ENCODE measurements at regions not wholly inside any gene's neighbourhood (a gene's known extent, or its start where the extent isn't known, plus 50 kb on each side); places are given as distances from the start of the nearest gene placed in this dataset.

DNA sequence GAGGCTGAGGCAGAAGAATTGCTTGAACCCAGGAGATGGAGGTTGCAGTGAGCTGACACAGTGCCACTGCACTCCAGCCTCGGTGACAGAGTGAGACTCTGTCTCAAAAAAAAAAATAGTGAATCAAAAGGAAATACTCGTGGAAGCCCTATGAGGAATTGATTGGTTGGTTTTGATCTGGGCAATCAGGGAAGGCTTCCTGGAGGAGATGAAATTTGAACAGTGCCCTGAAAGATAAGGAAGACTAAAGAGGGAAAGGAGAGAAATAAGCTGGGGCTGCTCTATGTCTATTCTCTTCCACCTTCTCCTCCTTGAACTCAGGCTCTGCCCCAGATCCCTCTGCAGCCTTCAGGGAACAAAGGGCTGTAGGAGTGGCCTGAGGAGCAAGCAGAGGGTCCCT, 54.1 kb downstream of the IRF2BPL start:
- WGBS (ENCODE audit: missing lambda C conversion rate), result 76% methylated on average over 2 of the region's 2 CpGs
- no peaks in the 10 kb centered on the region for H3K9me3 ChIP-seq
- no peak for FAIRE-seq
- 0 out of 6 replicates have a peak overlapping the region, but pooled peaks of 1 of the 2 experiments have one; percentile 49 for H3K27ac ChIP-seq
- no peak for DNase-seq (ENCODE audit: low read depth in 1 of 2, low spot score in 1 of 2)
- POLR2A ChIA-PET, result no interaction called here
- TF ChIP-seq ZFP36 (IDR thresholded peaks at IDR 0.05; ENCODE audit: borderline replicate concordance, partially characterized antibody) (peak; percentile 84), SMC3 (IDR thresholded peaks at IDR 0.05) (no peak), TFCP2L1 (CRISPR knock-in tag; IDR thresholded peaks at IDR 0.05) (no peak), RNF2 (IDR thresholded peaks at IDR 0.05; ENCODE audit: borderline replicate concordance, low read depth) (no peak), CHD2 (IDR thresholded peaks at IDR 0.05; ENCODE audit: low read length, partially characterized antibody) (no peak), CEBPB (IDR thresholded peaks at IDR 0.05) (no peak), KDM1A (IDR thresholded peaks at IDR 0.05; ENCODE audit: low read depth) (no peak), PHF8 (IDR thresholded peaks at IDR 0.05; ENCODE audit: borderline replicate concordance, low read depth) (no peak)
- no peaks in the 10 kb centered on the region for H3K4me1 ChIP-seq
- CTCF ChIA-PET, result interaction anchor here (0.7 to 2.9 kb wide), 9 partner anchors 11 to 95 kb away, joined by 3 to 17 read pairs (median 4); no protein-coding TSS in a partner anchor
- no peak for ATAC-seq
- no peak overlapping the region for H3K4me2 ChIP-seq
- no peak overlapping the region for H3K4me3 ChIP-seq

DNA sequence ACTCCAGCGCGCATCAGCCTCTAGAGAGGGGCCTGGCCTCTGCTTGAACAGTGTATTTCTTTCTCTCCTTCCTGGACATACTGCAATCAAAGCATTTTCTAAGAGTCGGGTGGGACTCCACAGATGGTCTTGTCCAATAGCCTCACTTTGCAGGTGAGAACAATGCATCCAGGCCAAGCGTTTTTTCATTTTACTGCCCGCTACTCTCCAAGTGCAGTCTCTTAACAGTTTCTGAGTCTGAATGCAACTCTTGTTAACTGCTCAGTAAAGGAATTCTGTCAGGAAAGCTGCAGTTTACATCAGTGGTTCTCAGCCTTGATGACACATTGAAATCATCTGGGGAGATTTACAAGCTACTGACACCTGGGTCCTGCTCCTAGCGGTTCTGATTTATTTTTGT, 57.0 kb downstream of the IRF2BPL start:
- TF ChIP-seq POLR2A (IDR thresholded peaks at IDR 0.05; ENCODE audit: low read length) (no peak), HEYL (CRISPR knock-in tag; IDR thresholded peaks at IDR 0.05) (no peak), ZSCAN20 (CRISPR knock-in tag; IDR thresholded peaks at IDR 0.05) (no peak), ZFP36 (IDR thresholded peaks at IDR 0.05; ENCODE audit: borderline replicate concordance, partially characterized antibody) (no peak)
- DNase-seq (ENCODE audit: low read depth in 1 of 2, low spot score in 1 of 2) (no peak), FAIRE-seq (no peak), ATAC-seq (peak in 1 of 2 experiments; percentile 26; a peak in 2 of 6 replicates)
- POLR2A ChIA-PET, result no interaction called here
- Histone ChIP-seq H3K4me3 (no peak overlapping the region), H3K9me3 (no peaks in the 10 kb centered on the region), H3K4me1 (no peaks in the 10 kb centered on the region), H3K27ac (no peak overlapping the region), H3K4me2 (no peak overlapping the region)
- CTCF ChIA-PET, result interaction anchor here (1.1 to 2.7 kb wide), 6 partner anchors 10 to 99 kb away, joined by 3 to 14 read pairs (median 4); no protein-coding TSS in a partner anchor
- 82% methylated on average over 6 of the region's 6 CpGs for WGBS (ENCODE audit: missing lambda C conversion rate)

DNA sequence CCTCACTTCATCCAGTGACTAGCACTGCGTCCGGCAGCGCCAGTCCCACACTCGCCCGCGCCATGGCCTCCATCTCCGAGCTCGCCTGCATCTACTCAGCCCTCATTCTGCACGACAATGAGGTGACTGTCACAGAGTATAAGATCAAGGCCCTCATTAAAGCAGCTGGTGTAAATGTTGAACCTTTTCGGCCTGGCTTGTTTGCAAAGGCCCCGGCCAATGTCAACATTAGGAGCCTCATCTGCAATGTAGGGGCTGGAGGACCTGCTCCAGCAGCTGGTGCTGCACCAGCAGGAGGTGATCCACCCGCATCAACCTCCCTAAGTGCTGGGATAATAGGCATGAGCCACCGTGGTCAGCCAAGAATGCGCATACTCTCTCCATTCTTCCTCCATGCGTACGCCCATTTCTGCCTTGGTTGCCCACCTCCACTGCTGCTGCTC, 59.9 kb downstream of the IRF2BPL start:
- no peak for FAIRE-seq
- 86% methylated on average over 16 of the region's 16 CpGs for WGBS (ENCODE audit: missing lambda C conversion rate)
- H3K4me3 ChIP-seq, result no peak overlapping the region
- H3K4me2 ChIP-seq, result no peak overlapping the region
- POLR2A ChIA-PET, result no interaction called here
- CTCF ChIA-PET, result interaction anchor here (0.8 to 3.5 kb wide), 11 partner anchors 19 to 101 kb away, joined by 3 to 21 read pairs (median 4); partner anchors contain the start of gene IRF2BPL
- no peaks in the 10 kb centered on the region for H3K9me3 ChIP-seq
- no peak for DNase-seq (ENCODE audit: low read depth in 1 of 2, low spot score in 1 of 2)
- H3K27ac ChIP-seq, result peak overlapping the region in 1 of 2 experiments; percentile 29; a peak in 1 of 6 replicates
- ATAC-seq, result no peak; a peak in 1 of 6 replicates
- no peak for TF ChIP-seq ZFP36 (IDR thresholded peaks at IDR 0.05; ENCODE audit: borderline replicate concordance, partially characterized antibody)
- TF ChIP-seq RCOR1 (IDR thresholded peaks at IDR 0.05; ENCODE audit: low read depth, low read length), result no peak
- TF ChIP-seq, protein P1, sequence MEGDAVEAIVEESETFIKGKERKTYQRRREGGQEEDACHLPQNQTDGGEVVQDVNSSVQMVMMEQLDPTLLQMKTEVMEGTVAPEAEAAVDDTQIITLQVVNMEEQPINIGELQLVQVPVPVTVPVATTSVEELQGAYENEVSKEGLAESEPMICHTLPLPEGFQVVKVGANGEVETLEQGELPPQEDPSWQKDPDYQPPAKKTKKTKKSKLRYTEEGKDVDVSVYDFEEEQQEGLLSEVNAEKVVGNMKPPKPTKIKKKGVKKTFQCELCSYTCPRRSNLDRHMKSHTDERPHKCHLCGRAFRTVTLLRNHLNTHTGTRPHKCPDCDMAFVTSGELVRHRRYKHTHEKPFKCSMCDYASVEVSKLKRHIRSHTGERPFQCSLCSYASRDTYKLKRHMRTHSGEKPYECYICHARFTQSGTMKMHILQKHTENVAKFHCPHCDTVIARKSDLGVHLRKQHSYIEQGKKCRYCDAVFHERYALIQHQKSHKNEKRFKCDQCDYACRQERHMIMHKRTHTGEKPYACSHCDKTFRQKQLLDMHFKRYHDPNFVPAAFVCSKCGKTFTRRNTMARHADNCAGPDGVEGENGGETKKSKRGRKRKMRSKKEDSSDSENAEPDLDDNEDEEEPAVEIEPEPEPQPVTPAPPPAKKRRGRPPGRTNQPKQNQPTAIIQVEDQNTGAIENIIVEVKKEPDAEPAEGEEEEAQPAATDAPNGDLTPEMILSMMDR (IDR thresholded peaks at IDR 0.05), result no peak
- TF ChIP-seq POLR2A (IDR thresholded peaks at IDR 0.05; ENCODE audit: low read length), result no peak
- TF ChIP-seq SREBF2 (IDR thresholded peaks at IDR 0.05), result no peak
- TF ChIP-seq BHLHE40 (IDR thresholded peaks at IDR 0.05; ENCODE audit: low read depth, low read length), result no peak
- no peak for TF ChIP-seq POLR2AphosphoS2 (conservative IDR thresholded peaks at IDR 0.05; ENCODE audit: low read length)
- no peak for TF ChIP-seq NR3C1 (IDR thresholded peaks at IDR 0.05)
- no peak for TF ChIP-seq HDAC2 (IDR thresholded peaks at IDR 0.05)
- TF ChIP-seq MYC (IDR thresholded peaks at IDR 0.05; ENCODE audit: borderline replicate concordance, low read length), result no peak
- no peak for TF ChIP-seq RNF2 (IDR thresholded peaks at IDR 0.05; ENCODE audit: borderline replicate concordance, low read depth)
- no peak for TF ChIP-seq ZNF302 (CRISPR knock-in tag; IDR thresholded peaks at IDR 0.05)
- no peak for TF ChIP-seq JUN (IDR thresholded peaks at IDR 0.05)
- no peak for TF ChIP-seq SMC3 (IDR thresholded peaks at IDR 0.05)
- TF ChIP-seq KDM1A (IDR thresholded peaks at IDR 0.05; ENCODE audit: low read depth), result no peak
- no peak for TF ChIP-seq ZC3H11A (IDR thresholded peaks at IDR 0.05)
- TF ChIP-seq HOXB13 (CRISPR knock-in tag; IDR thresholded peaks at IDR 0.05; ENCODE audit: low read depth), result no peak
- TF ChIP-seq NPAS2 (CRISPR knock-in tag; IDR thresholded peaks at IDR 0.05; ENCODE audit: borderline replicate concordance), result no peak
- TF ChIP-seq USF2 (IDR thresholded peaks at IDR 0.05), result no peak
- TF ChIP-seq TFCP2L1 (CRISPR knock-in tag; IDR thresholded peaks at IDR 0.05), result no peak
- no peaks in the 10 kb centered on the region for H3K4me1 ChIP-seq
